ENCODE measurements at regions not wholly inside any gene's neighbourhood (a gene's known extent, or its start where the extent isn't known, plus 50 kb on each side); places are given as distances from the start of the nearest gene placed in this dataset.

DNA sequence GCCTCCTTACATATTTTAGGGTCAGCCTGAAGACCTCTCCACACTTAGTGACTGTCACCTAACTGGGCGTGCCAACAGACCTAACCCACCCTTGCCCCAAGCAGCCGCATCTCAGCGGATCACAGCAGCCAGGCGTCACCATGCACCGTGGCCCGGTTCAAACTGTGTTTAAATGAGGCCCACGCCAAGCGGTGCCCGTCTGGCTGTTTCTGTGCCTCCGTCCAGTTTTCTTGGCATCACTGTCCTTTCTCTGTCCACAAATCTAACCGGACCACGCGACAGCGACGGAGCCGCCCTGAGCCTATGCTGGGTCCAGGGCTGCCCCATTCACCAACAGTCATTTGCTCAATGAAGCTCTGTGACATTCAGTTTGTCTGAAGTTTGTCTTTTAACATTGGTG, 393.3 kb downstream of the THBS2 start:
- TF ChIP-seq, protein P1, sequence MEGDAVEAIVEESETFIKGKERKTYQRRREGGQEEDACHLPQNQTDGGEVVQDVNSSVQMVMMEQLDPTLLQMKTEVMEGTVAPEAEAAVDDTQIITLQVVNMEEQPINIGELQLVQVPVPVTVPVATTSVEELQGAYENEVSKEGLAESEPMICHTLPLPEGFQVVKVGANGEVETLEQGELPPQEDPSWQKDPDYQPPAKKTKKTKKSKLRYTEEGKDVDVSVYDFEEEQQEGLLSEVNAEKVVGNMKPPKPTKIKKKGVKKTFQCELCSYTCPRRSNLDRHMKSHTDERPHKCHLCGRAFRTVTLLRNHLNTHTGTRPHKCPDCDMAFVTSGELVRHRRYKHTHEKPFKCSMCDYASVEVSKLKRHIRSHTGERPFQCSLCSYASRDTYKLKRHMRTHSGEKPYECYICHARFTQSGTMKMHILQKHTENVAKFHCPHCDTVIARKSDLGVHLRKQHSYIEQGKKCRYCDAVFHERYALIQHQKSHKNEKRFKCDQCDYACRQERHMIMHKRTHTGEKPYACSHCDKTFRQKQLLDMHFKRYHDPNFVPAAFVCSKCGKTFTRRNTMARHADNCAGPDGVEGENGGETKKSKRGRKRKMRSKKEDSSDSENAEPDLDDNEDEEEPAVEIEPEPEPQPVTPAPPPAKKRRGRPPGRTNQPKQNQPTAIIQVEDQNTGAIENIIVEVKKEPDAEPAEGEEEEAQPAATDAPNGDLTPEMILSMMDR (IDR thresholded peaks at IDR 0.05), result no peak
- no peak for TF ChIP-seq NRF1 (IDR thresholded peaks at IDR 0.05; ENCODE audit: low read depth, low read length)
- TF ChIP-seq, protein P2, sequence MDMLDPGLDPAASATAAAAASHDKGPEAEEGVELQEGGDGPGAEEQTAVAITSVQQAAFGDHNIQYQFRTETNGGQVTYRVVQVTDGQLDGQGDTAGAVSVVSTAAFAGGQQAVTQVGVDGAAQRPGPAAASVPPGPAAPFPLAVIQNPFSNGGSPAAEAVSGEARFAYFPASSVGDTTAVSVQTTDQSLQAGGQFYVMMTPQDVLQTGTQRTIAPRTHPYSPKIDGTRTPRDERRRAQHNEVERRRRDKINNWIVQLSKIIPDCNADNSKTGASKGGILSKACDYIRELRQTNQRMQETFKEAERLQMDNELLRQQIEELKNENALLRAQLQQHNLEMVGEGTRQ (IDR thresholded peaks at IDR 0.05; ENCODE audit: borderline replicate concordance, low read depth, low read length), result no peak
